Neural cell (in vitro differentiated cells): ENCODE measurements at regions not wholly inside any gene's neighbourhood (a gene's known extent, or its start where the extent isn't known, plus 50 kb on each side); places are given as distances from the start of the nearest gene placed in this dataset.

Experiments
- H2AFZ ChIP-seq: fragments of 200-600, 300-800 bp; sonication (generic), shearing (Covaris generic); 2 replicates; pipeline ENCODE4 v1.6.0; 2014; ENCODE audit warnings: low read depth, mild to moderate bottlenecking, antibody characterized with exemption, low read length, moderate library complexity
- H3F3A ChIP-seq: fragments of 200-600 bp; shearing (Covaris generic); 2 replicates; pipeline ENCODE4 v1.6.1; 2016; ENCODE audit warnings: mild to moderate bottlenecking, moderate library complexity, mixed read lengths, antibody characterized with exemption, low read length; ENCODE audit not compliant: insufficient read depth, poor library complexity, severe bottlenecking
- H3K27ac ChIP-seq: fragments of 200-600, 300-800 bp; sonication (generic), shearing (Covaris generic); 2 replicates; pipeline ENCODE4 v1.5.1; 2014; ENCODE audit warnings: mild to moderate bottlenecking, low read length, moderate library complexity
- H3K27me3 ChIP-seq: fragments of 300-800, 200-600 bp; sonication (generic), shearing (Covaris generic); 2 replicates; pipeline ENCODE4 v1.6.0; 2014; ENCODE audit warnings: mild to moderate bottlenecking, low read depth, low read length, moderate library complexity; ENCODE audit not compliant: insufficient read depth
- H3K36me3 ChIP-seq: fragments of 300-800, 200-600 bp; sonication (generic), shearing (Covaris generic); 2 replicates; pipeline ENCODE4 v1.5.1; 2014; ENCODE audit warnings: mild to moderate bottlenecking, antibody characterized with exemption, low read length, moderate library complexity; ENCODE audit not compliant: insufficient read depth
- H3K4me2 ChIP-seq: fragments of 300-800, 200-600 bp; sonication (generic), shearing (Covaris generic); 2 replicates; pipeline ENCODE4 v1.6.0; 2014; ENCODE audit warnings: mild to moderate bottlenecking, low read length
- H3K4me3 ChIP-seq: fragments of 300-800, 200-600 bp; sonication (generic), shearing (Covaris generic); 2 replicates; pipeline ENCODE4 v1.5.1; 2014; ENCODE audit warnings: mild to moderate bottlenecking, low read length, moderate library complexity
- H3K79me2 ChIP-seq: fragments of 200-600 bp; shearing (Covaris generic); replicated peaks from 2 replicates; pipeline ENCODE4 v1.6.0; 2014; ENCODE audit warnings: mild to moderate bottlenecking, low read length, moderate library complexity; ENCODE audit not compliant: insufficient read depth
- H3K9ac ChIP-seq: fragments of 300-800, 200-600 bp; sonication (generic), shearing (Covaris generic); 2 replicates; pipeline ENCODE4 v1.6.1; 2016; ENCODE audit warnings: mild to moderate bottlenecking, low read length, mixed read lengths
- H3K9me2 ChIP-seq: fragments of 200-600 bp; shearing (Covaris generic); 2 replicates; pipeline ENCODE4 v1.6.1; 2016; ENCODE audit warnings: mild to moderate bottlenecking, low read length, mixed read lengths; ENCODE audit not compliant: insufficient read depth
- H3K9me3 ChIP-seq: fragments of 200-600, 300-800 bp; sonication (generic), shearing (Covaris generic); 2 replicates; pipeline ENCODE4 v1.6.1; 2016; ENCODE audit warnings: mild to moderate bottlenecking, mixed run types, low read length, moderate library complexity, mixed read lengths
- H4K20me1 ChIP-seq: fragments of 200-600 bp; shearing (Covaris generic); 2 replicates; pipeline ENCODE4 v1.6.1; 2016; ENCODE audit warnings: mild to moderate bottlenecking, mixed run types; ENCODE audit not compliant: insufficient read depth
- CTCF ChIP-seq: fragments of 450-650 bp; IDR thresholded peaks from 2 replicates; pipeline ENCODE4 v1.5.1; 2014; ENCODE audit warnings: antibody characterized with exemption, mild to moderate bottlenecking, moderate library complexity; ENCODE audit not compliant: poor library complexity, severe bottlenecking
- EP300 ChIP-seq: fragments of 450-650 bp; conservative IDR thresholded peaks from 2 replicates; pipeline ENCODE4 v1.6.1; 2014; ENCODE audit warnings: antibody characterized with exemption, mild to moderate bottlenecking, moderate library complexity; ENCODE audit not compliant: poor library complexity, severe bottlenecking
- EZH2 ChIP-seq: fragments of 200-600, 300-800 bp; shearing (Covaris generic), sonication (generic); IDR thresholded peaks from 2 replicates; pipeline ENCODE4 v1.6.1; 2014; ENCODE audit warnings: antibody characterized with exemption, low read length, borderline replicate concordance, mild to moderate bottlenecking; ENCODE audit not compliant: insufficient read depth, poor library complexity, severe bottlenecking
- MXI1 ChIP-seq: fragments of 450-650 bp; conservative IDR thresholded peaks from 2 replicates; pipeline ENCODE4 v1.6.1; 2014; ENCODE audit warnings: antibody characterized with exemption, mild to moderate bottlenecking; ENCODE audit not compliant: poor library complexity, severe bottlenecking
- POLR2AphosphoS5 ChIP-seq: IDR thresholded peaks from 2 replicates; pipeline ENCODE4 v1.6.1; 2012
- RAD21 ChIP-seq: fragments of 450-650 bp; conservative IDR thresholded peaks from 2 replicates; pipeline ENCODE4 v1.6.1; 2014; ENCODE audit warnings: antibody characterized with exemption, mild to moderate bottlenecking, moderate library complexity
- REST ChIP-seq: IDR thresholded peaks from 2 replicates; pipeline ENCODE4 v1.6.1; 2012; ENCODE audit warnings: borderline replicate concordance
- SMC3 ChIP-seq: fragments of 450-650 bp; conservative IDR thresholded peaks from 2 replicates; pipeline ENCODE4 v1.6.1; 2014; ENCODE audit warnings: antibody characterized with exemption, mild to moderate bottlenecking, moderate library complexity; ENCODE audit not compliant: poor library complexity
- TAF1 ChIP-seq: IDR thresholded peaks from 2 replicates; pipeline ENCODE4 v1.6.1; 2012; ENCODE audit warnings: low read depth

GRCh38 chr19:29021232-29021916 lies 191.6 kb downstream of the UQCRFS1 start:
- TF ChIP-seq REST (no peak), SMC3 (no peak), RAD21 (no peak), POLR2AphosphoS5 (no peak), EP300 (no peak), EZH2 (no peak), CTCF (no peak), MXI1 (no peak), TAF1 (no peak)
- H3K9ac ChIP-seq, result no peak overlapping the region
- H3K9me2 ChIP-seq, result no peaks in the 10 kb centered on the region
- H4K20me1 ChIP-seq, result no peaks in the 10 kb centered on the region
- no peaks in the 10 kb centered on the region for H3K27me3 ChIP-seq
- no peaks in the 10 kb centered on the region for H3K79me2 ChIP-seq
- H2AFZ ChIP-seq, result no peak overlapping the region
- H3K36me3 ChIP-seq, result no peaks in the 10 kb centered on the region
- no peaks in the 10 kb centered on the region for H3K9me3 ChIP-seq
- H3F3A ChIP-seq, result no peaks in the 10 kb centered on the region
- H3K4me2 ChIP-seq, result no peak overlapping the region
- H3K4me3 ChIP-seq, result no peak overlapping the region
- H3K27ac ChIP-seq, result no peak overlapping the region

GRCh38 chr19:29019403-29019802 lies 193.5 kb downstream of the UQCRFS1 start:
- no peak overlapping the region for H3K4me3 ChIP-seq
- no peaks in the 10 kb centered on the region for H3K9me2 ChIP-seq
- no peaks in the 10 kb centered on the region for H3K36me3 ChIP-seq
- no peak overlapping the region for H3K9ac ChIP-seq
- H3F3A ChIP-seq, result no peaks in the 10 kb centered on the region
- no peak for TF ChIP-seq POLR2AphosphoS5
- TF ChIP-seq RAD21, result no peak
- no peaks in the 10 kb centered on the region for H4K20me1 ChIP-seq
- H2AFZ ChIP-seq, result no peak overlapping the region
- H3K4me2 ChIP-seq, result no peak overlapping the region
- no peaks in the 10 kb centered on the region for H3K27me3 ChIP-seq
- H3K27ac ChIP-seq, result no peak overlapping the region
- H3K9me3 ChIP-seq, result no peaks in the 10 kb centered on the region
- no peaks in the 10 kb centered on the region for H3K79me2 ChIP-seq
